Neural progenitor cell (in vitro differentiated cells): ENCODE measurements at regions not wholly inside any gene's neighbourhood (a gene's known extent, or its start where the extent isn't known, plus 50 kb on each side); places are given as distances from the start of the nearest gene placed in this dataset.

Source experiments
- CTCF ChIP-seq: fragments of 200-600 bp; sonication (generic); IDR thresholded peaks from 2 replicates; pipeline ENCODE4 v1.5.1; 2017; ENCODE audit warnings: antibody characterized with exemption, mild to moderate bottlenecking
- EZH2 ChIP-seq: fragments of 200-600 bp; sonication (generic); IDR thresholded peaks from 2 replicates; pipeline ENCODE4 v1.6.1; 2017; ENCODE audit warnings: antibody characterized with exemption, mild to moderate bottlenecking, moderate library complexity
- EZH2phosphoT487 ChIP-seq: fragments of 200-600 bp; sonication (generic); IDR thresholded peaks from 2 replicates; pipeline ENCODE4 v1.6.1; 2017; ENCODE audit warnings: antibody characterized with exemption

DNA sequence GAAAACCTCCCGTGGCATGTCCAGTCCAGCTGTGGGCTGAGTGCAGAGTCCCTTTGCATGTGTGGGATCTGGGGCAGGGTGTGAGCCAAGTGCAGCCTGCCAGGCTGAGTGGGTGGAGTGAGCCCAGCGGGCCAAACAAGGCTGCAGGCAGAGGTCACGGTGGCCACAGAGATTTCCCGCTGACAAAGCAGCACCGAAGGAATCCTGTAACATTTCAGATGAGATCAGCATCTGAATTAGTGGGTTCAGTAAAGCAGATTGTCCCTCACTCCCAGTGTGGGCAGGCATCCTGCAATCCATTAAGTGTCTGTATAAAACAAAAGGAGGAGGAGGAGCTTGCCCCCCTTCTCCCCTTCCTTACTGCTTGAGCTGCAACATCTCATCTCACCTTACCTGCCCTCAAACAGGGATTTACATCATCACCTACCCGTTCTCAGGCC, 324.4 kb downstream of the FAT4 start:
- TF ChIP-seq CTCF (no peak), EZH2 (no peak), EZH2phosphoT487 (no peak)
